H9 (cell line): ENCODE measurements at regions not wholly inside any gene's neighbourhood (a gene's known extent, or its start where the extent isn't known, plus 50 kb on each side); places are given as distances from the start of the nearest gene placed in this dataset.

Experiments used
- DNase-seq: peaks from one replicate; pipeline ENCODE4 v3.0.0-alpha.2; 2017
- H2AFZ ChIP-seq: one replicate; pipeline ENCODE4 v1.6.1; 2013; ENCODE audit warnings: mild to moderate bottlenecking, low read length, control low read depth, moderate library complexity
- H2AK5ac ChIP-seq: 2 replicates; pipeline ENCODE4 v1.6.1; 2013; ENCODE audit warnings: low read length, control low read depth, mixed read lengths; ENCODE audit not compliant: insufficient read length
- H2BK120ac ChIP-seq: one replicate; pipeline ENCODE4 v1.6.1; 2013; ENCODE audit warnings: low read depth, mild to moderate bottlenecking, low read length, control low read depth, inconsistent platforms; ENCODE audit not compliant: poor library complexity, severe bottlenecking
- H2BK12ac ChIP-seq: 2 replicates; pipeline ENCODE4 v1.6.1; 2013; ENCODE audit warnings: low read length, control low read depth, mixed read lengths, low read depth; ENCODE audit not compliant: insufficient read length
- H2BK15ac ChIP-seq: 2 replicates; pipeline ENCODE4 v1.6.1; 2013; ENCODE audit warnings: low read depth, low read length, control low read depth
- H2BK20ac ChIP-seq: one replicate; pipeline ENCODE4 v1.6.1; 2013; ENCODE audit warnings: low read depth, mild to moderate bottlenecking, low read length, control low read depth, inconsistent platforms; ENCODE audit not compliant: poor library complexity, severe bottlenecking
- H2BK5ac ChIP-seq: 2 replicates; pipeline ENCODE4 v1.6.1; 2013; ENCODE audit warnings: low read length, control low read depth, mixed read lengths; ENCODE audit not compliant: insufficient read length
- H3K14ac ChIP-seq: 2 replicates; pipeline ENCODE4 v1.6.1; 2013; ENCODE audit warnings: low read length, control low read depth; ENCODE audit not compliant: insufficient read depth
- H3K18ac ChIP-seq: 2 replicates; pipeline ENCODE4 v1.6.1; 2013; ENCODE audit warnings: low read depth, mild to moderate bottlenecking, mixed read lengths, low read length, control low read depth; ENCODE audit not compliant: insufficient read length
- H3K23ac ChIP-seq: 2 replicates; pipeline ENCODE4 v1.6.1; 2013; ENCODE audit warnings: low read length, control low read depth, mixed read lengths, low read depth; ENCODE audit not compliant: insufficient read length
- H3K23me2 ChIP-seq: 2 replicates; pipeline ENCODE4 v1.6.1; 2013; ENCODE audit warnings: low read depth, mild to moderate bottlenecking, mixed read lengths, low read length, control low read depth; ENCODE audit not compliant: insufficient read length, poor library complexity, severe bottlenecking
- H3K27ac ChIP-seq: 2 replicates; pipeline ENCODE4 v1.5.1; 2013; ENCODE audit warnings: low read length, control low read depth, mixed read lengths, low read depth; ENCODE audit not compliant: insufficient read length
- H3K27me3 ChIP-seq: 2 replicates; pipeline ENCODE4 v1.6.1; 2013; ENCODE audit warnings: low read length, control low read depth, inconsistent platforms; ENCODE audit not compliant: insufficient read depth
- H3K4ac ChIP-seq: 2 replicates; pipeline ENCODE4 v1.6.1; 2013; ENCODE audit warnings: low read depth, mild to moderate bottlenecking, control low read depth, inconsistent platforms, low read length, moderate library complexity
- H3K4me1 ChIP-seq: 2 replicates; pipeline ENCODE4 v1.6.1; 2013; ENCODE audit warnings: low read length, control low read depth, inconsistent platforms; ENCODE audit not compliant: insufficient read depth
- H3K4me2 ChIP-seq: 2 replicates; pipeline ENCODE4 v1.6.1; 2013; ENCODE audit warnings: low read length, control low read depth, mixed read lengths; ENCODE audit not compliant: insufficient read length, insufficient read depth
- H3K56ac ChIP-seq: 2 replicates; pipeline ENCODE4 v1.6.1; 2013; ENCODE audit warnings: low read depth, mild to moderate bottlenecking, mixed read lengths, low read length, control low read depth; ENCODE audit not compliant: insufficient read length
- H3K79me1 ChIP-seq: 2 replicates; pipeline ENCODE4 v1.6.1; 2013; ENCODE audit warnings: low read depth, mild to moderate bottlenecking, moderate library complexity, low read length, control low read depth, inconsistent platforms; ENCODE audit not compliant: insufficient read depth, poor library complexity, severe bottlenecking
- H3K79me2 ChIP-seq: 2 replicates; pipeline ENCODE4 v1.6.1; 2013; ENCODE audit warnings: low read length, control low read depth, inconsistent platforms; ENCODE audit not compliant: insufficient read depth
- H3K9ac ChIP-seq: 2 replicates; pipeline ENCODE4 v1.6.1; 2013; ENCODE audit warnings: low read length, control low read depth, mixed read lengths; ENCODE audit not compliant: insufficient read length; ENCODE audit errors: extremely low read depth
- H3K9me3 ChIP-seq: one replicate; pipeline ENCODE4 v1.6.1; 2013; ENCODE audit warnings: low read depth, low read length, inconsistent platforms; ENCODE audit not compliant: control insufficient read depth
- H3T11ph ChIP-seq: one replicate; pipeline ENCODE4 v1.6.1; 2013; ENCODE audit warnings: mild to moderate bottlenecking, low read length, control low read depth, inconsistent platforms
- H4K20me1 ChIP-seq: one replicate; pipeline ENCODE4 v1.6.1; 2013; ENCODE audit not compliant: control insufficient read depth, insufficient read length, insufficient read depth
- H4K5ac ChIP-seq: 2 replicates; pipeline ENCODE4 v1.6.1; 2013; ENCODE audit warnings: low read depth, mild to moderate bottlenecking, mixed read lengths, low read length, control low read depth; ENCODE audit not compliant: insufficient read length
- H4K8ac ChIP-seq: replicated peaks from 2 replicates; pipeline ENCODE4 v1.6.1; 2013; ENCODE audit warnings: low read length, control low read depth, mixed read lengths, low read depth; ENCODE audit not compliant: insufficient read length
- H4K91ac ChIP-seq: 2 replicates; pipeline ENCODE4 v1.6.1; 2013; ENCODE audit warnings: low read depth, mild to moderate bottlenecking, moderate library complexity, mixed read lengths, low read length, control low read depth; ENCODE audit not compliant: insufficient read length
- H3K27ac Mint-ChIP-seq, 3 experiments: 2 replicates in 2 of 3; 3 replicates in 1 of 3; pipeline ENCODE4 v1.8.0; 2020 to 2021; ENCODE audit warnings: mixed read lengths in 3 of 3, mild to moderate bottlenecking in 1 of 3, moderate library complexity in 1 of 3
- H3K27me3 Mint-ChIP-seq: 2 replicates; pipeline ENCODE4 v1.8.0; 2021; ENCODE audit warnings: low read depth, mild to moderate bottlenecking, moderate library complexity, mixed read lengths
- H3K36me3 Mint-ChIP-seq, 3 experiments: 2 replicates in 2 of 3; 3 replicates in 1 of 3; pipeline ENCODE4 v1.8.0; 2020 to 2021; ENCODE audit warnings: low read depth in 3 of 3, mixed read lengths in 3 of 3; ENCODE audit not compliant: insufficient read depth in 1 of 3
- H3K4me1 Mint-ChIP-seq, 2 experiments: 2 replicates each; pipeline ENCODE4 v1.8.0; 2020; ENCODE audit warnings: mixed read lengths in 2 of 2
- H3K4me3 Mint-ChIP-seq, 2 experiments: 2 replicates in 1 of 2; 3 replicates in 1 of 2; pipeline ENCODE4 v1.8.0; 2020 to 2021; ENCODE audit warnings: mild to moderate bottlenecking in 2 of 2, mixed read lengths in 2 of 2, moderate library complexity in 1 of 2
- H3K9me3 Mint-ChIP-seq, 2 experiments: 2 replicates in 1 of 2; 3 replicates in 1 of 2; pipeline ENCODE4 v1.8.0; 2020; ENCODE audit warnings: mild to moderate bottlenecking in 2 of 2, mixed read lengths in 2 of 2, moderate library complexity in 1 of 2
- CTCF ChIP-seq: fragments of 200-600 bp; sonication (generic); conservative IDR thresholded peaks from 3 replicates; pipeline ENCODE4 v1.8.0; 2021; ENCODE audit warnings: antibody characterized with exemption, mild to moderate bottlenecking
- WGBS: extraction: QIAGEN DNeasy Blood & Tissue Kit; methylation state at CpG from one replicate; pipeline ENCODE4 v1.1.7; 2013; ENCODE audit warnings: missing lambda C conversion rate, low lambda C conversion rate, mixed read lengths; ENCODE audit not compliant: insufficient read length; ENCODE audit errors: extremely low coverage; 5-methylcytosine and 5-hydroxymethylcytosine counted together

- Histone ChIP-seq H4K5ac (no peak overlapping the region), H2AK5ac (no peak overlapping the region), H3T11ph (no peak overlapping the region), H3K23me2 (no peaks in the 10 kb centered on the region), H2BK15ac (no peak overlapping the region), H3K27ac (no peak overlapping the region), H3K9me3 (no peaks in the 10 kb centered on the region), H3K4me2 (no peak overlapping the region), H3K27me3 (no peaks in the 10 kb centered on the region), H2BK5ac (no peak overlapping the region), H3K79me2 (no peaks in the 10 kb centered on the region), H2BK20ac (no peak overlapping the region), H2AFZ (no peak overlapping the region), H3K4ac (no peak overlapping the region), H4K8ac (no peak overlapping the region), H3K56ac (no peak overlapping the region), H3K79me1 (no peaks in the 10 kb centered on the region), H3K18ac (no peak overlapping the region), H4K91ac (no peak overlapping the region), H3K14ac (no peak overlapping the region), H2BK12ac (no peak overlapping the region), H3K23ac (no peak overlapping the region), H3K4me1 (peaks cover 2% of the 10 kb centered on the region; the same call in 1 of the 2 replicates), H2BK120ac (no peak overlapping the region), H3K9ac (no peak overlapping the region), H4K20me1 (no peaks in the 10 kb centered on the region)
- no peak for DNase-seq
- TF ChIP-seq CTCF: no peak
- no CpG with 5 or more reads among the region's 4 CpGs for WGBS
- peaks cover 2% of the 10 kb centered on the region; the same call in 1 of the 2 replicates for H3K27me3 Mint-ChIP-seq
- H3K27ac Mint-ChIP-seq: no peak overlapping the region
- peaks cover 2 to 10% (median 3%) of the 10 kb centered on the region in 3 experiments; a peak in 5 of 7 replicates for H3K36me3 Mint-ChIP-seq
- no peak overlapping the region for H3K4me3 Mint-ChIP-seq
- H3K9me3 Mint-ChIP-seq: peaks cover 9 to 14% of the 10 kb centered on the region in 2 experiments; a peak in 4 of 5 replicates
- H3K4me1 Mint-ChIP-seq: peaks cover 16 to 23% of the 10 kb centered on the region in 2 experiments
Observed at GRCh38 chrX:6965729-6966128, 181.8 kb upstream of the STS start.
